Activated CD8-positive, alpha-beta memory T cell treated with anti-CD3 and anti-CD28 coated beads for 48 hours (primary cell): ENCODE measurements at regions not wholly inside any gene's neighbourhood (a gene's known extent, or its start where the extent isn't known, plus 50 kb on each side); places are given as distances from the start of the nearest gene placed in this dataset.
A peak's percentile ranks its signal among the peaks of the same experiment; 100 is the strongest.
"Not testable (repeated sequence)": the region's sequence is repeated elsewhere in the genome, so short reads cannot be mapped to it uniquely, and the experiment has no call there.

Experiments
- DNase-seq, 3 experiments: peaks; one replicate each; pipeline ENCODE4 v3.0.0-alpha.2; 2020; ENCODE audit warnings: low read depth in 2 of 3, low spot score in 2 of 3

- DNase-seq, result no peak
Observed at GRCh38 chr14:97970222-97970621, 1173.0 kb downstream of the VRK1 start.

- DNase-seq, result no peak
Observed at GRCh38 chr14:97975216-97975615, 1178.0 kb downstream of the VRK1 start.

- DNase-seq, result no peak
Observed at GRCh38 chr14:97975962-97976361, 1178.8 kb downstream of the VRK1 start.

GRCh38 chr14:97976861-97977260 lies 1179.7 kb downstream of the VRK1 start:
- no peak for DNase-seq

- DNase-seq, result peak; percentile 54 to 56 (median 55)
Observed at GRCh38 chr14:97977651-97978261, 1180.6 kb downstream of the VRK1 start.

GRCh38 chr14:97978341-97978740 lies 1181.2 kb downstream of the VRK1 start:
- peak; percentile 34 to 53 (median 45) for DNase-seq

- no peak for DNase-seq
Observed at GRCh38 chr14:97993508-97994019, 1196.4 kb downstream of the VRK1 start.

GRCh38 chr14:97994020-97994531 lies 1196.9 kb downstream of the VRK1 start:
- peak in 1 of 3 experiments; percentile 17 for DNase-seq

- no peak for DNase-seq
Observed at GRCh38 chr14:97995038-97995437, 1197.9 kb downstream of the VRK1 start.

- no peak for DNase-seq
Observed at GRCh38 chr14:97995531-97995930, 1198.3 kb downstream of the VRK1 start.

- no peak for DNase-seq
Observed at GRCh38 chr14:98006008-98006407, 1208.8 kb downstream of the VRK1 start.

- DNase-seq, result no peak
Observed at GRCh38 chr14:98008381-98009113, 1211.4 kb downstream of the VRK1 start.

GRCh38 chr14:98009177-98009576 lies 1212.0 kb downstream of the VRK1 start:
- not testable (repeated sequence) for DNase-seq

- DNase-seq, result no peak
Observed at GRCh38 chr14:98010784-98011183, 1213.6 kb downstream of the VRK1 start.

GRCh38 chr14:98014851-98015615 lies 1217.9 kb downstream of the VRK1 start:
- no peak for DNase-seq

- no peak for DNase-seq
Observed at GRCh38 chr14:98015921-98016320, 1218.7 kb downstream of the VRK1 start.

- no peak for DNase-seq
Observed at GRCh38 chr14:98018628-98019027, 1221.4 kb downstream of the VRK1 start.

GRCh38 chr14:98022541-98023520 lies 1225.6 kb downstream of the VRK1 start:
- DNase-seq, result no peak

GRCh38 chr14:98028162-98028561 lies 1231.0 kb downstream of the VRK1 start:
- DNase-seq, result no peak

- DNase-seq, result no peak
Observed at GRCh38 chr14:98035396-98035795, 1236.6 kb downstream of the BCL11B start.
